ENCODE measurements at regions not wholly inside any gene's neighbourhood (a gene's known extent, or its start where the extent isn't known, plus 50 kb on each side); places are given as distances from the start of the nearest gene placed in this dataset.

- DNase-seq, result no peak
- no peak for TF ChIP-seq CTCF (IDR thresholded peaks at IDR 0.05)
- Histone ChIP-seq H3K9ac (ENCODE audit: low read depth in 2 of 2, low read length in 2 of 2) (no peak overlapping the region), H3K4me3 (no peak overlapping the region), H3K27ac (no peak overlapping the region), H3K36me3 (no peaks in the 10 kb centered on the region), H3K27me3 (no peaks in the 10 kb centered on the region), H3K9me3 (no peaks in the 10 kb centered on the region), H3K4me1 (no peaks in the 10 kb centered on the region)
- intact Hi-C loops (cut with DNase I), result no loop called here
These were observed 964.9 kb upstream of the KLHL29 start for GRCh38 chr2:22420076-22420475.

- intact Hi-C loops (cut with DNase I), result no loop called here
- Histone ChIP-seq H3K27me3 (no peaks in the 10 kb centered on the region), H3K4me1 (no peaks in the 10 kb centered on the region), H3K9ac (ENCODE audit: low read depth in 2 of 2, low read length in 2 of 2) (no peak overlapping the region), H3K36me3 (no peaks in the 10 kb centered on the region), H3K9me3 (no peaks in the 10 kb centered on the region), H3K27ac (no peak overlapping the region), H3K4me3 (no peak overlapping the region)
- no peak for TF ChIP-seq CTCF (IDR thresholded peaks at IDR 0.05)
- DNase-seq, result no peak
These were observed 942.9 kb upstream of the KLHL29 start for GRCh38 chr2:22442051-22442450.

GRCh38 chr2:22444281-22444680 lies 940.7 kb upstream of the KLHL29 start:
- H3K9me3 ChIP-seq, result no peaks in the 10 kb centered on the region
- no peak overlapping the region for H3K27ac ChIP-seq
- H3K4me3 ChIP-seq, result no peak overlapping the region
- DNase-seq, result no peak
- H3K36me3 ChIP-seq, result no peaks in the 10 kb centered on the region
- TF ChIP-seq CTCF (IDR thresholded peaks at IDR 0.05), result no peak
- no peaks in the 10 kb centered on the region for H3K4me1 ChIP-seq
- no peaks in the 10 kb centered on the region for H3K27me3 ChIP-seq
- intact Hi-C loops (cut with DNase I), result no loop called here
- no peak overlapping the region for H3K9ac ChIP-seq (ENCODE audit: low read depth in 2 of 2, low read length in 2 of 2)

- H3K9ac ChIP-seq (ENCODE audit: low read depth in 2 of 2, low read length in 2 of 2), result no peak overlapping the region
- TF ChIP-seq CTCF (IDR thresholded peaks at IDR 0.05), result no peak
- DNase-seq, result no peak
- no peaks in the 10 kb centered on the region for H3K9me3 ChIP-seq
- H3K4me3 ChIP-seq, result no peak overlapping the region
- no peaks in the 10 kb centered on the region for H3K36me3 ChIP-seq
- H3K4me1 ChIP-seq, result no peaks in the 10 kb centered on the region
- no peaks in the 10 kb centered on the region for H3K27me3 ChIP-seq
- no peak overlapping the region for H3K27ac ChIP-seq
- intact Hi-C loops (cut with DNase I), result no loop called here
These were observed 935.3 kb upstream of the KLHL29 start for GRCh38 chr2:22449696-22450095.

GRCh38 chr2:22450831-22451230 lies 934.1 kb upstream of the KLHL29 start:
- no peak for TF ChIP-seq CTCF (IDR thresholded peaks at IDR 0.05)

More at GRCh38 chr2:22450831-22451230, 934.1 kb upstream of the KLHL29 start:
- Histone ChIP-seq H3K4me3 (no peak overlapping the region), H3K27me3 (no peaks in the 10 kb centered on the region), H3K4me1 (no peaks in the 10 kb centered on the region), H3K9me3 (no peaks in the 10 kb centered on the region), H3K36me3 (no peaks in the 10 kb centered on the region), H3K9ac (ENCODE audit: low read depth in 2 of 2, low read length in 2 of 2) (no peak overlapping the region), H3K27ac (no peak overlapping the region)
- intact Hi-C loops (cut with DNase I), result no loop called here
- no peak for DNase-seq

Measured in colonic mucosa (tissue), 4 donors.